Activated naive CD4-positive, alpha-beta T cell treated with anti-CD3 and anti-CD28 coated beads, Interleukin-2, amount 50 U/mL, for 24 hours (primary cell): ENCODE measurements at regions not wholly inside any gene's neighbourhood (a gene's known extent, or its start where the extent isn't known, plus 50 kb on each side); places are given as distances from the start of the nearest gene placed in this dataset.

Source experiments
- H3K27ac Mint-ChIP-seq: one replicate; pipeline ENCODE4 v1.8.0; 2021; ENCODE audit warnings: mild to moderate bottlenecking, mixed read lengths
- H3K27me3 Mint-ChIP-seq: one replicate; pipeline ENCODE4 v1.8.0; 2021; ENCODE audit warnings: mixed read lengths
- H3K36me3 Mint-ChIP-seq: one replicate; pipeline ENCODE4 v1.8.0; 2021; ENCODE audit warnings: mixed read lengths
- H3K4me1 Mint-ChIP-seq: one replicate; pipeline ENCODE4 v1.8.0; 2021; ENCODE audit warnings: mixed read lengths
- H3K4me3 Mint-ChIP-seq: one replicate; pipeline ENCODE4 v1.8.0; 2021; ENCODE audit warnings: mild to moderate bottlenecking, mixed read lengths
- H3K9me3 Mint-ChIP-seq: one replicate; pipeline ENCODE4 v1.8.0; 2021; ENCODE audit warnings: mixed read lengths

GRCh38 chr18:40357536-40357935 lies 1597.5 kb upstream of the PIK3C3 start:
- Mint-ChIP-seq H3K4me1 (no peaks in the 10 kb centered on the region), H3K27ac (no peak overlapping the region), H3K9me3 (peaks cover 11% of the 10 kb centered on the region), H3K4me3 (no peak overlapping the region), H3K36me3 (no peaks in the 10 kb centered on the region), H3K27me3 (no peaks in the 10 kb centered on the region)

- Mint-ChIP-seq H3K4me1 (no peaks in the 10 kb centered on the region), H3K4me3 (no peak overlapping the region), H3K9me3 (peaks cover 6% of the 10 kb centered on the region), H3K36me3 (no peaks in the 10 kb centered on the region), H3K27me3 (no peaks in the 10 kb centered on the region), H3K27ac (no peak overlapping the region)
These were observed 1598.9 kb upstream of the PIK3C3 start for GRCh38 chr18:40356168-40356567.

- H3K27ac Mint-ChIP-seq: no peak overlapping the region
These were observed 1599.3 kb upstream of the PIK3C3 start for GRCh38 chr18:40355726-40356125.

GRCh38 chr18:40348196-40348595 lies 1606.8 kb upstream of the PIK3C3 start:
- H3K4me3 Mint-ChIP-seq: no peak overlapping the region

More at GRCh38 chr18:40355726-40356125, 1599.3 kb upstream of the PIK3C3 start:
- Mint-ChIP-seq H3K27me3 (no peaks in the 10 kb centered on the region), H3K9me3 (peaks cover 6% of the 10 kb centered on the region), H3K4me1 (no peaks in the 10 kb centered on the region), H3K4me3 (no peak overlapping the region), H3K36me3 (no peaks in the 10 kb centered on the region)

GRCh38 chr18:40347261-40347660 lies 1607.8 kb upstream of the PIK3C3 start:
- no peaks in the 10 kb centered on the region for H3K9me3 Mint-ChIP-seq
- no peak overlapping the region for H3K4me3 Mint-ChIP-seq
- no peaks in the 10 kb centered on the region for H3K36me3 Mint-ChIP-seq
- no peaks in the 10 kb centered on the region for H3K4me1 Mint-ChIP-seq
- no peak overlapping the region for H3K27ac Mint-ChIP-seq
- H3K27me3 Mint-ChIP-seq: no peaks in the 10 kb centered on the region

More at GRCh38 chr18:40348196-40348595, 1606.8 kb upstream of the PIK3C3 start:
- Mint-ChIP-seq H3K27me3 (no peaks in the 10 kb centered on the region), H3K27ac (no peak overlapping the region), H3K4me1 (no peaks in the 10 kb centered on the region), H3K36me3 (no peaks in the 10 kb centered on the region), H3K9me3 (no peaks in the 10 kb centered on the region)

- Mint-ChIP-seq H3K4me1 (no peaks in the 10 kb centered on the region), H3K36me3 (no peaks in the 10 kb centered on the region), H3K27me3 (no peaks in the 10 kb centered on the region), H3K27ac (no peak overlapping the region), H3K9me3 (no peaks in the 10 kb centered on the region), H3K4me3 (no peak overlapping the region)
These were observed 1608.9 kb upstream of the PIK3C3 start for GRCh38 chr18:40346146-40346545.

- Mint-ChIP-seq H3K27me3 (no peaks in the 10 kb centered on the region), H3K36me3 (no peaks in the 10 kb centered on the region), H3K4me1 (no peaks in the 10 kb centered on the region), H3K27ac (no peak overlapping the region), H3K9me3 (no peaks in the 10 kb centered on the region), H3K4me3 (no peak overlapping the region)
These were observed 1613.3 kb upstream of the PIK3C3 start for GRCh38 chr18:40341701-40342100.

- no peaks in the 10 kb centered on the region for H3K36me3 Mint-ChIP-seq
- peaks cover 11% of the 10 kb centered on the region for H3K9me3 Mint-ChIP-seq
- H3K4me1 Mint-ChIP-seq: no peaks in the 10 kb centered on the region
- H3K27ac Mint-ChIP-seq: no peak overlapping the region
- H3K4me3 Mint-ChIP-seq: no peak overlapping the region
- no peaks in the 10 kb centered on the region for H3K27me3 Mint-ChIP-seq
These were observed 1616.8 kb upstream of the PIK3C3 start for GRCh38 chr18:40338284-40338683.

- Mint-ChIP-seq H3K9me3 (no peaks in the 10 kb centered on the region), H3K27me3 (no peaks in the 10 kb centered on the region), H3K4me3 (no peak overlapping the region), H3K27ac (no peak overlapping the region), H3K4me1 (no peaks in the 10 kb centered on the region), H3K36me3 (no peaks in the 10 kb centered on the region)
These were observed 1628.0 kb upstream of the PIK3C3 start for GRCh38 chr18:40326985-40327384.

- Mint-ChIP-seq H3K9me3 (no peaks in the 10 kb centered on the region), H3K27me3 (no peaks in the 10 kb centered on the region), H3K4me3 (no peak overlapping the region), H3K4me1 (no peaks in the 10 kb centered on the region), H3K27ac (no peak overlapping the region), H3K36me3 (no peaks in the 10 kb centered on the region)
These were observed 1629.0 kb upstream of the PIK3C3 start for GRCh38 chr18:40325988-40326387.

GRCh38 chr18:40314199-40314598 lies 1640.8 kb upstream of the PIK3C3 start:
- Mint-ChIP-seq H3K27ac (no peak overlapping the region), H3K4me3 (no peak overlapping the region), H3K9me3 (no peaks in the 10 kb centered on the region), H3K36me3 (no peaks in the 10 kb centered on the region), H3K27me3 (no peaks in the 10 kb centered on the region), H3K4me1 (no peaks in the 10 kb centered on the region)

GRCh38 chr18:40313030-40313642 lies 1641.9 kb upstream of the PIK3C3 start:
- Mint-ChIP-seq H3K4me1 (no peaks in the 10 kb centered on the region), H3K27ac (no peak overlapping the region), H3K4me3 (no peak overlapping the region), H3K9me3 (no peaks in the 10 kb centered on the region), H3K27me3 (no peaks in the 10 kb centered on the region), H3K36me3 (no peaks in the 10 kb centered on the region)

GRCh38 chr18:40307627-40308026 lies 1647.4 kb upstream of the PIK3C3 start:
- Mint-ChIP-seq H3K36me3 (no peaks in the 10 kb centered on the region), H3K4me3 (no peak overlapping the region), H3K27ac (no peak overlapping the region), H3K9me3 (peaks cover 7% of the 10 kb centered on the region), H3K27me3 (no peaks in the 10 kb centered on the region), H3K4me1 (no peaks in the 10 kb centered on the region)

- no peaks in the 10 kb centered on the region for H3K27me3 Mint-ChIP-seq
- H3K4me3 Mint-ChIP-seq: no peak overlapping the region
- no peaks in the 10 kb centered on the region for H3K36me3 Mint-ChIP-seq
- H3K27ac Mint-ChIP-seq: no peak overlapping the region
- no peaks in the 10 kb centered on the region for H3K4me1 Mint-ChIP-seq
- peaks cover 14% of the 10 kb centered on the region for H3K9me3 Mint-ChIP-seq
These were observed 1658.2 kb upstream of the PIK3C3 start for GRCh38 chr18:40296717-40297413.

GRCh38 chr18:40292985-40293710 lies 1661.9 kb upstream of the PIK3C3 start:
- Mint-ChIP-seq H3K27me3 (no peaks in the 10 kb centered on the region), H3K4me3 (no peak overlapping the region), H3K4me1 (no peaks in the 10 kb centered on the region), H3K36me3 (no peaks in the 10 kb centered on the region), H3K27ac (no peak overlapping the region), H3K9me3 (peaks cover 20% of the 10 kb centered on the region)

GRCh38 chr18:40283560-40283959 lies 1671.5 kb upstream of the PIK3C3 start:
- Mint-ChIP-seq H3K9me3 (peaks cover 23% of the 10 kb centered on the region), H3K4me1 (no peaks in the 10 kb centered on the region), H3K4me3 (no peak overlapping the region), H3K36me3 (no peaks in the 10 kb centered on the region), H3K27me3 (no peaks in the 10 kb centered on the region), H3K27ac (no peak overlapping the region)
